ENCODE measurements at regions not wholly inside any gene's neighbourhood (a gene's known extent, or its start where the extent isn't known, plus 50 kb on each side); places are given as distances from the start of the nearest gene placed in this dataset.
"Not testable (repeated sequence)": the region's sequence is repeated elsewhere in the genome, so short reads cannot be mapped to it uniquely, and the experiment has no call there.

- H3K27ac ChIP-seq, result no peak overlapping the region
- TF ChIP-seq, protein P1, sequence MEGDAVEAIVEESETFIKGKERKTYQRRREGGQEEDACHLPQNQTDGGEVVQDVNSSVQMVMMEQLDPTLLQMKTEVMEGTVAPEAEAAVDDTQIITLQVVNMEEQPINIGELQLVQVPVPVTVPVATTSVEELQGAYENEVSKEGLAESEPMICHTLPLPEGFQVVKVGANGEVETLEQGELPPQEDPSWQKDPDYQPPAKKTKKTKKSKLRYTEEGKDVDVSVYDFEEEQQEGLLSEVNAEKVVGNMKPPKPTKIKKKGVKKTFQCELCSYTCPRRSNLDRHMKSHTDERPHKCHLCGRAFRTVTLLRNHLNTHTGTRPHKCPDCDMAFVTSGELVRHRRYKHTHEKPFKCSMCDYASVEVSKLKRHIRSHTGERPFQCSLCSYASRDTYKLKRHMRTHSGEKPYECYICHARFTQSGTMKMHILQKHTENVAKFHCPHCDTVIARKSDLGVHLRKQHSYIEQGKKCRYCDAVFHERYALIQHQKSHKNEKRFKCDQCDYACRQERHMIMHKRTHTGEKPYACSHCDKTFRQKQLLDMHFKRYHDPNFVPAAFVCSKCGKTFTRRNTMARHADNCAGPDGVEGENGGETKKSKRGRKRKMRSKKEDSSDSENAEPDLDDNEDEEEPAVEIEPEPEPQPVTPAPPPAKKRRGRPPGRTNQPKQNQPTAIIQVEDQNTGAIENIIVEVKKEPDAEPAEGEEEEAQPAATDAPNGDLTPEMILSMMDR (conservative IDR thresholded peaks at IDR 0.05), result no peak
These were observed 68.3 kb upstream of the ALOX12 start for GRCh38 chr17:6927290-6928126.

DNA sequence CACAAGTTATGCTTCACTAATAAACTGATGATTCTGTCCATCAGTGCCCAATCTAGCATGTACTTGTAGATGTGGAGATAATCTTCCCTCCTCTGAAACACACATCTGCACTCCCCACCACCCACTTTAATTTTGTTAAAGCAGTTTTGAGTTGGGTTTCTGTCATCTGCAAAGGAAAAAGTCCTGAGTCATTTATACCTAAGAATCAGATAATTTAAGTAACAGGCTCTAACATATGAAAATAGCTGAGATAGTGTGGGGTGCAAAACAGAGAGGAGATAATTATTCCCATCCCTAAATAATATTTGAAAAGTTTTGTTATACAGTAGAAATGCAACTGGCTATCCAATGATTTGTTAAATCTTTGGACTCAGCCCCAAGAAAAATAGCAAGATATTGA lies 67.7 kb upstream of the ALOX12 start:
- no peak overlapping the region for H3K27ac ChIP-seq
- TF ChIP-seq, protein P1 (conservative IDR thresholded peaks at IDR 0.05), result no peak

DNA sequence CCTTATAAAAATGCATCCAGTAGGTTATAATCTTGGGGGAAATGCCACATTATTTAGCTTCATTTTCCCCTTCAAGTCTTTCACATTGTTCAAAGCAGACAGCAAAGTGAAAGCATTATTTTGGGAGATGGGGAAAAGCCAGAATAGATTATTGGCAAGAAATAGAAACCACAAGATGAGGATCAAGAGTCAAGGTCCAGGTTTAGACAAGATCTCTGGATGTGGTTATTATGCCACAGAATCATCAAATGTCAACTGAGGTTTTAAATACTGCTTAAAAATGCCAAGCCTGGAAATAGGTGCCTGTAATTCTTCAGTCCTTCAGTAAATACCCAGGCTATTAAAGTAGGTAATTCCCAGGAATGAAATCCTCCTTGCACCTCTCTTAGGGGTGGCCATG lies 65.1 kb upstream of the ALOX12 start:
- TF ChIP-seq, protein P1 (conservative IDR thresholded peaks at IDR 0.05), result no peak
- no peak overlapping the region for H3K27ac ChIP-seq

DNA sequence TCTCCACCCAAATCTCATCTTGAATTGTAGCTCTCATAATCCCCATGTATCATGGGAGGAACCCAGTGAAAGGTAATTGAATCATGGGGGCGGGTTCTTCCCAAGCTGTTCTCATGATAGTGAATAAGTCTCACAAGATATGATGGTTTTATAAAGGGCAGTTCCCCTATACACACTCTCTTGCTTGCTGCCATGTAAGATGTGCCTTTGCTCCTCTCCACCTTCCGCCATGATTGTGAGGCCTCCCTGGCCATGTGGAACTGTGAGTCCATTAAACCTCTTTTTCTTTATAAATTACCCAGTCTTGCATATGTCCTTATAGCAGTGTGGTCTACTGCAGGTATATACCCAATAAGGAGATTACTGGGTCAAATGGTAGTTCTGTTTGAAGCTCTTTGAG lies 61.3 kb upstream of the ALOX12 start:
- not testable (repeated sequence) for H3K27ac ChIP-seq

- no peak overlapping the region for H3K27ac ChIP-seq
- TF ChIP-seq, protein P1 (conservative IDR thresholded peaks at IDR 0.05), result no peak
These were observed 59.4 kb upstream of the ALOX12 start for GRCh38 chr17:6936370-6937028.

- TF ChIP-seq, protein P1 (conservative IDR thresholded peaks at IDR 0.05), result no peak
- no peak overlapping the region for H3K27ac ChIP-seq
These were observed 57.2 kb upstream of the ALOX12 start for GRCh38 chr17:6938637-6939036.

GRCh38 chr17:6940186-6940649 lies 55.6 kb upstream of the ALOX12 start:
- TF ChIP-seq, protein P1 (conservative IDR thresholded peaks at IDR 0.05), result no peak
- no peak overlapping the region for H3K27ac ChIP-seq

GRCh38 chr17:6941989-6942388 lies 53.9 kb upstream of the ALOX12 start:
- TF ChIP-seq, protein P1 (conservative IDR thresholded peaks at IDR 0.05), result no peak
- no peak overlapping the region for H3K27ac ChIP-seq
